SKM-1 treated with dmso at 0.1 percent for 144 hours (cell line): ENCODE measurements at regions not wholly inside any gene's neighbourhood (a gene's known extent, or its start where the extent isn't known, plus 50 kb on each side); places are given as distances from the start of the nearest gene placed in this dataset.

Source experiments
- DNase-seq: peaks from one replicate; lab custom pipeline; 2025; ENCODE audit not compliant: unreplicated experiment; lab: John Stamatoyannopoulos, UW

- no peak for DNase-seq
Observed at GRCh38 chr17:63240106-63240505, 206.0 kb downstream of the CYB561 start.

- no peak for DNase-seq
Observed at GRCh38 chr17:63246344-63246743, 199.8 kb downstream of the CYB561 start.

- DNase-seq: no peak
Observed at GRCh38 chr17:63247706-63248105, 198.4 kb downstream of the CYB561 start.

GRCh38 chr17:63249256-63250004, 196.7 kb downstream of the CYB561 start:
- no peak for DNase-seq

- DNase-seq: no peak
Observed at GRCh38 chr17:63250830-63251229, 195.3 kb downstream of the CYB561 start.

- DNase-seq: no peak
Observed at GRCh38 chr17:63258785-63259184, 187.3 kb downstream of the CYB561 start.

- no peak for DNase-seq
Observed at GRCh38 chr17:63262751-63263476, 183.2 kb downstream of the CYB561 start.

GRCh38 chr17:63265526-63265925, 180.6 kb downstream of the CYB561 start:
- DNase-seq: no peak

GRCh38 chr17:63267846-63268245, 178.3 kb downstream of the CYB561 start:
- no peak for DNase-seq

GRCh38 chr17:63268827-63269226, 177.3 kb downstream of the CYB561 start:
- no peak for DNase-seq

GRCh38 chr17:63270610-63271009, 175.5 kb downstream of the CYB561 start:
- no peak for DNase-seq

- no peak for DNase-seq
Observed at GRCh38 chr17:63274146-63274545, 172.0 kb downstream of the CYB561 start.

GRCh38 chr17:63275318-63275970, 170.7 kb downstream of the CYB561 start:
- no peak for DNase-seq

- DNase-seq: no peak
Observed at GRCh38 chr17:63275971-63276745, 169.9 kb downstream of the CYB561 start.

- DNase-seq: no peak
Observed at GRCh38 chr17:63276821-63277220, 169.3 kb downstream of the CYB561 start.

GRCh38 chr17:63277629-63278028, 168.5 kb downstream of the CYB561 start:
- DNase-seq: no peak

GRCh38 chr17:63278728-63279442, 167.2 kb downstream of the CYB561 start:
- DNase-seq: no peak

GRCh38 chr17:63279498-63280230, 166.4 kb downstream of the CYB561 start:
- DNase-seq: no peak

- no peak for DNase-seq
Observed at GRCh38 chr17:63282455-63282854, 163.7 kb downstream of the CYB561 start.

GRCh38 chr17:63285551-63285950, 160.6 kb downstream of the CYB561 start:
- DNase-seq: no peak
